Ovary (tissue), 3 donors: ENCODE measurements at regions not wholly inside any gene's neighbourhood (a gene's known extent, or its start where the extent isn't known, plus 50 kb on each side); places are given as distances from the start of the nearest gene placed in this dataset.

Experiments used
- CTCF ChIP-seq, 3 donors: fragments of 450-650 bp in 2 of 3; fragments of 200-600 bp in 1 of 3; IDR thresholded peaks; one replicate each; pipeline versions ENCODE4 v1.5.1 to v1.8.0; 2016 to 2022; ENCODE audit warnings: antibody characterized with exemption in 3 of 3, mild to moderate bottlenecking in 1 of 3
- POLR2A ChIP-seq: fragments of 450-650 bp; IDR thresholded peaks from one replicate; pipeline ENCODE4 v1.6.1; 2017; ENCODE audit warnings: antibody characterized with exemption, mild to moderate bottlenecking, moderate library complexity
- donor health status: DM: no; HTN: no; CAD: no.

GRCh38 chr7:131189488-131189887 lies 138.2 kb upstream of the MKLN1 start:
- TF ChIP-seq CTCF (IDR thresholded peaks at IDR 0.05) (no peak), POLR2A (no peak)
